ENCODE measurements at regions not wholly inside any gene's neighbourhood (a gene's known extent, or its start where the extent isn't known, plus 50 kb on each side); places are given as distances from the start of the nearest gene placed in this dataset.

GRCh38 chr14:66174453-66174891 is 311.7 kb upstream of the CCDC196 start:
- TF ChIP-seq POLR2A (IDR thresholded peaks at IDR 0.05; ENCODE audit: low read depth, low read length): no peak
- TF ChIP-seq RBBP5 (conservative IDR thresholded peaks at IDR 0.05): no peak
- no peak for TF ChIP-seq ZNF217 (IDR thresholded peaks at IDR 0.05)
- TF ChIP-seq NFYB (IDR thresholded peaks at IDR 0.05; ENCODE audit: insufficient read depth, low read depth, low read length): no peak
- TF ChIP-seq, protein P1, sequence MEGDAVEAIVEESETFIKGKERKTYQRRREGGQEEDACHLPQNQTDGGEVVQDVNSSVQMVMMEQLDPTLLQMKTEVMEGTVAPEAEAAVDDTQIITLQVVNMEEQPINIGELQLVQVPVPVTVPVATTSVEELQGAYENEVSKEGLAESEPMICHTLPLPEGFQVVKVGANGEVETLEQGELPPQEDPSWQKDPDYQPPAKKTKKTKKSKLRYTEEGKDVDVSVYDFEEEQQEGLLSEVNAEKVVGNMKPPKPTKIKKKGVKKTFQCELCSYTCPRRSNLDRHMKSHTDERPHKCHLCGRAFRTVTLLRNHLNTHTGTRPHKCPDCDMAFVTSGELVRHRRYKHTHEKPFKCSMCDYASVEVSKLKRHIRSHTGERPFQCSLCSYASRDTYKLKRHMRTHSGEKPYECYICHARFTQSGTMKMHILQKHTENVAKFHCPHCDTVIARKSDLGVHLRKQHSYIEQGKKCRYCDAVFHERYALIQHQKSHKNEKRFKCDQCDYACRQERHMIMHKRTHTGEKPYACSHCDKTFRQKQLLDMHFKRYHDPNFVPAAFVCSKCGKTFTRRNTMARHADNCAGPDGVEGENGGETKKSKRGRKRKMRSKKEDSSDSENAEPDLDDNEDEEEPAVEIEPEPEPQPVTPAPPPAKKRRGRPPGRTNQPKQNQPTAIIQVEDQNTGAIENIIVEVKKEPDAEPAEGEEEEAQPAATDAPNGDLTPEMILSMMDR (IDR thresholded peaks at IDR 0.05 in 2 of 3, conservative IDR thresholded peaks at IDR 0.05 in 1 of 3; ENCODE audit: control insufficient read depth in 2 of 3, extremely low read depth in 1 of 3, insufficient read depth in 1 of 3, low read depth in 3 of 3, low read length in 3 of 3): no peak
- no peak for TF ChIP-seq MEF2A (IDR thresholded peaks at IDR 0.05; ENCODE audit: insufficient read depth, low read depth, low read length)
- no peak for TF ChIP-seq YY1 (IDR thresholded peaks at IDR 0.05; ENCODE audit: low read depth, low read length)

Data from GM12878 (cell line).